ENCODE measurements at regions not wholly inside any gene's neighbourhood (a gene's known extent, or its start where the extent isn't known, plus 50 kb on each side); places are given as distances from the start of the nearest gene placed in this dataset.
A peak's percentile ranks its signal among the peaks of the same experiment; 100 is the strongest.

DNA sequence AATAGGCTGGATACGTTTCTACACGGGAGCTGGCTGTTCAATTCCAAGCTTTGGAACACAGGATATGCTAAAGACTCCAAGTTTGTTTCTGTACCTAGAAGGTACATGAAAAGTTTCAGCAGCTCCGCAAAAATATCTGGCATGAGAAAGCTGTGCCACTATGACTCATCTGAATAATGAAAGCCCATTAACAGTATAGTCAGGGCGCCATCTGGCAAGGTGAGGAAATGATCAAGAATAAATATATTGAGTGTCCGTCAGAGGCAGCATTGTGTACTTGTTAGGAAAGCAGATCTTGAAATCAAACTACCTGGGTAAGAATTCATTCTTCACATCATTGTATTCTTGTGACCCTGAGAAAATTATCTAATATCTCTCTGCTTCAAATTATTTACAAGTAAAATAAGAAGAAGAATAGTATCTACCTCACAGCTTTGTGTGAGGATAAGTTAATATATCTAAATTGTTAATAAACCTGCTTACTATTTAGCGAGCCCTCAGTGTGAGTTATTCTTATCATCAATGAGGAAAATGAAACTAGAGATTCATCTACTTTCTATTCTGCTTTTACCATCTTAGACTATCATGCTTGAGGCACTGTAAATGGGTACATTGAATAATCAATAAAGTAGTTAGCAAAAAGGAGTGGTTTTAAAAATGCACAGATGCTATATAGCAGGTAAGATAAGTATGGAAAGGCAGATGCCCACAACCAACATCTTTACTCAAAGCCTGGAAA is 53.5 kb downstream of the FSCB start:
- no peak for DNase-seq

DNA sequence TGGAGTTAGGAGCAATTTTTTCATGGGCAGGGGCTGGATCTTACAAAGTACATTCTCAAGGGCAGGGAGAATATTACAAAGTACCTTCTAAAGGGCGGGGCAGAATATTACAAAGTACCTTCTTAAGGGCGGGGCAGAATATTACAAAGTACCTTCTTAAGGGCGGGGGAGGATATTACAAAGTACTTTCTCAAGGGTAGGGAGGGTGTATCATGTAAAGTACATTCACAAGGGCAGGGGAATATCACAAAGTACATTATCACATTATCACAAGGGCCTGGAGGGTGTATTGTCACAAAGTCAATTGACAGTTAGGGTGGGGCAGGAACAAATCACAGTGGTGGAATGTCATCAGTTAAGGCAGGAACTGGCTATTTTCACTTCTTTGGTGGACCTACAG is 56.9 kb downstream of the FSCB start:
- DNase-seq: peak; percentile 22

DNA sequence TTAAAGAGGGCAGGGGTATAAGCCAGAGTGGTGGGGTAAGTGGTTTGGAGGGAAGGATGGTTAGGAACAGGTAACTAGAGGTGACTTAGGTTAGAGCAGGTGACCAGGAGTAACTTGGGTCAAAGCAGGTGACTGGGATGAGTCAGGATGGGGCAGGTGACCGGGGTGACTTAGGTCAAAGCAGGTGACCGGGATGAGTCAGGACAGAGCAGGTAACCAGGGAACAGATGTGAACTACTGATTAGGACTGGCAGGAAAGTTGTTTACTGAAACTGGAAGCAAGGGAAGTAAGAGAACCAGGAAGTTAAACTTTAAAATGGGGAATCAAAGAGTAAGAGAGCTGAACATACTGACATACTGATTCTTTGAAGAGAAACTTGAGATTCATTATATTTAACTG is 57.4 kb downstream of the FSCB start:
- no peak for DNase-seq

DNA sequence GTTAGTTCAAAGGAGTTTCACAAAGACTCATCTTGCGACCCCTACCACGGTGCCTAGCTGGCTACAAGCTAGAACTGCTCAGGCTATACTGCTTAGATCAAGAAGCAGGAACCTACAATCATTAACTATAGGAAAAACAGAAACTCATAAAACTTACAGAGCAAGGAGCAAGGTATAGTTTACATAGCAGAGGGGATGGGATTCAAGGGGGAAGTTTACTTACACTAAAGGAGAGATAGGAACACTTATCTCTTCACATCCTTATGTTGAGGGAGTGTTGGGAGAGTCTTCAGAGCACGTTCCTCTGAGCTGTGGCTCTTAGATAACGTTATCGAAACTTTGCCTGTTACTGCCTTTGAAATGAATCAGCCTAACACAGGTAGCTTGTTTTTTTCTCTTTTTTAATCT is 58.1 kb downstream of the FSCB start:
- DNase-seq: peak; percentile 95

DNA sequence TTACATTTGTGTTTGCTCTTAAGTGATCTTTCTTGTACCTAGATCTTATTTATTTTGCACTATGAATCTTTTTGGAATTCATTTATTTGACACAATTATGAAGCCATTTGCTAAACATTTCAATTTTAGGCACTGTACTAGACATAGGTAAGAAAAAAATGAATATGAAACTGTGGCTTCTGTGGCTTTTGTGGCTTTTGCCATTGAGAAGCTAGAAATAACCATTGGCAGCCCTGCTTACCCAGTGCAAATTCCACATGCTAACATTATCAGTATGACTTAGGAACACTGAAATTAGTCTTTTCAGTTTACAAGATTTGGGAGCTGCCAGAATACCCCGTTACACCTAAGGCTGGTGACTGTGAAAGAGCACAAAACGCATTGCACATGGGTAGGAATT is 60.1 kb downstream of the FSCB start:
- DNase-seq: peak; percentile 75

DNA sequence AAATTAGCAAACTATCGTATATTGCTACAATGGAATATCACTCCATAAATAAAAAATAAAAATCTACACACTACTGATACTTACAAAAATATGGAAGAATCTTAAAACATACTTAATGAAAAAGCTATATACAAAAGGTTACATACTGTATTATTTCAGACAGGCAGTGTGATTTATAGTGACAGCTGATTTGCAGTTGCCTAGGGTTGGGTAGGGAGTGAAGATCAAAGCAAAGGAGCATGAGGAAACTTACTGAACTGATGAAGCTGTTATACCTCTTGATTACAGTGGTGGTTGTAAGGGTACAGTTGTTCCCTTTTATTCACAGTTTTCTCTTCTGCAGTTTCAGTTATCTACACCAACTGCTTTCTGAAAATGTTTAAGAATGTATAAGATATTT is 62.6 kb downstream of the FSCB start:
- DNase-seq: peak; percentile 51

DNA sequence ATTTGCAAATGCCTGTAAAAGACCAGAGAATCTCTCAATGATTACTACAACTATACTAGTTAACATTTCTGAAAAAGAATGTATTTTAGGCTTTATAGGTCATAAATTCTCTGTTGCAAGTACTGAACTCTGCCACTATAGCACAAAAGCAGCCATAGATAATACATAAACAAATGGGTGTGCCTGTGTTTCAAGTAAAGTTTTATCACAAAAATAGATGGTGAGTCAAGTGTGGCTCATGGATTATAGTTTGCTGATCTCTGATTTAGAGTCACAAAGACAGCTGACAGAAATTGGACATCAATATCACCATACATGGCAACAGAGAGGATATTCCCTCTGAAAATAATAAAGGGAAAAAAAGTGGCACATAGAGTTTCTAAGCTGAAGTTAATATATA is 68.1 kb downstream of the FSCB start:
- no peak for DNase-seq

DNA sequence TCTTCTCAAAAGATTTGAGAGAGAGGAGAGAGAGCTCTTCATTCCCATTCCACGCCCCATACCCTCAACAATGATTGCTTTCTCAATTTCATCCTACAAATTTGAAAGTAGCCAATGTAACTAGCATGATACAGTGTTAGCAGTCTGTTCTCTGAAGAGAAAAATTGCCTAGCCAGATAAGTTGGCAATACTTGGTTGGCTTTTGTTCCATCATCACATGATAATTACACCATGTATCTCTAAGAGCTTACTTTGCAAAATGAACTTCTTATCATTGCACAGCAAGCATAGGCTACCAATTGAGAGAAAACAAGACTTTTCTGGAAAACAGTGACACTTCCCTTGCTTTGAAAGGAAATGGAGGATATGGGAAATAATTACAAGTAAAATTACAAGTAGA is 68.9 kb downstream of the FSCB start:
- peak; percentile 37 for DNase-seq

DNA sequence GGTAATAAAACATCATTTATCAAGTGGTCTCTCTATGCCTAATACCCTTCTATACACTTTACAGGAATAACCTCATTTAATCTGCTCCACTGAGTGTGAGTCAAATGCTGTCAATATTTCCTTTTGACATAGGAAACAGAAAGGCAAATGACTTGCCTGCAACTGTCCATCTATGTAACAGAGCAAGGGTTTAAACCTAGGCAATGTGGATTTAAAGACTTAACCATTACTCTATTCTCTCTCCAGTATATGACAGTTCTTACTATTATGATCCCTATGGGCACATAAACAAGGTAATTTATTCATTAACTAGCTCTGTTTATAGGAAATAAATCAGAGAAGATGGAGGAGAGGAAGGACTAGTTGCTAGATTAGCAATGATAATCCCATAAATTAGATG is 70.6 kb downstream of the FSCB start:
- no peak for DNase-seq

DNA sequence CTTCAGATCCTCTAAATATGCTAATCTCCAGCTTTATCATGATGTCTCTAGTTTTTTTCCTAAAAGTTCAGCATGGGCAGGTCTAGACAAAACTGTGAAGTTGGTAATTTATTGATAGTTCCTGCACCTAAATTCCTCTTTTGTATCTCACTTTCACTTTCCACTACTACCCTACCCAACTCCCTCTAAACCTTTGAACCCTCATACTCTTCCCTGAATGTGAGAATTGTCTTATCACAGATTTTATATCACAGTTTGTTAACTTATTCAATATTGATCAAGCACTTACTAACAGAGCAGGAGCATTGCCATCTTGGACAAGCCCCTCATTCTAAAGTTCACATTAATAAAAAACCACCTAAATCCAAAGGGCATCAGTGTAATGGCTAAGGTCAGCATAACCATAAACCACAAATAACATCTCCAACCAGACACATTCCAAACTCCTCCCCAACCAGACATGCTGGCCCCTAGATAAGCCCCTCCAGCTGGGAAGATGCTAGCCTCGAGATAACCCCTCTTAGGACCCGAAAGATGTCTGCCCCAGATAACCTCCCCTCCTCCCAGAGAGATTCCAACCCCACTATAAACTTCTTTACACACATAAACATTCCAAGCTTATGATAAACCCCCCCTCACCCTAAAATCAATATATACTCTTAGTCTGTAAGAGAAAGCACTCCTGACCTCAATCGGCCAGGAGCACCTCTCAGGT is 78.7 kb downstream of the FSCB start:
- peak; percentile 67 for DNase-seq

DNA sequence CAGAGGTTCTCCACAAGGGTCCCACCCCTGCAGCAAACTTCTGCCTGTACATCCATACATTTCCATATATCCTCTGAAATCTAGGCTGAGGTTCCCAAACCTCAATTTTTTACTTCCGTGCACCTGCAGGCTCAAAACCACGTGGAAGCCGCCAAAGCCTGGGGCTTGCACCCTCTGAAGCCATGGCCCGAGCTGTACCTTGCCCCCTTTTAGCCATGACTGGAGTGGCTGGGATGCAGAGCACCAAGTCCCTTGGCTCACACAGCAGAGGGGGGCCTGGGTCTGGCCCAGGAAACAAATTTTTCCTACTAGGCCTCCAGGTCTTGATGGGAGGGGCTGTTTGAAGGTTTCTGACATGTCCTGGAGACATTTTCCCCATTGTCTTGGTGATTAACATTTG is 84.4 kb downstream of the FSCB start:
- no peak for DNase-seq

DNA sequence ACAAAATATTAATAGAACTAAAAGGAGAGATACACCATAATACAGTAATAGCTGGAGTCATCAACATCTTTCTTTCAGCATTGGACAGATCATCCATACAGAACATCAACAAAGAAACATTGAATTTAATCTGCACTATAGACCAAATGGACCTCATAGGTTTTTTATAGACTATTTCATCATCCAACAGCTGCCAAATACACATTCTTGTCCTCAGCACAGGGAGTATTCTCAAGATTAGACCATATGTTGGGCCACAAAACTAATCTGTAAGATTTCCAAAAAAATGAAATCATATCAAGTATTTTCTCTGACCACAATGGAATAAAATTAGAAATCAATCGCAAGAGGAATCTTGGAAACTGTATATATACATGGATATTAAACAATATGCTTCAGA is 86.9 kb downstream of the FSCB start:
- DNase-seq: peak; percentile 16

DNA sequence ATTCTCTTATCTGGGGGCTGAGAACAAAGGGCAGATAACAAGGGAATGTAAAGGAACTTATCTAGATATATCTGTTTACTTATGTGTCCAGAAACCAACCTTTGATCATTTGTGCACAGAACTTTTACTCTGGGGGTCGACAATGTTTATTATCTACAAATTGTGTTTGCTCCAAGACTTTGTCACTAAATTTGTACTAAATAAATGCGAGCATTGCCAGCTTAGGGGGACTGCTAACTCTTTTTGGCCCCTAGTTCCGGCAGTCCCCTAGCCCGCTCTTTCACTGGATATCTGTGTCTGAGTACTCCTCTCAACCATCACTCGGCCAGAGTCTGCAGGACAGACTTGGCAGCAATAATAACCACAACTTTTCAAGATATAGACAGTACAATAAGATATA is 88.2 kb downstream of the FSCB start:
- DNase-seq: no peak

DNA sequence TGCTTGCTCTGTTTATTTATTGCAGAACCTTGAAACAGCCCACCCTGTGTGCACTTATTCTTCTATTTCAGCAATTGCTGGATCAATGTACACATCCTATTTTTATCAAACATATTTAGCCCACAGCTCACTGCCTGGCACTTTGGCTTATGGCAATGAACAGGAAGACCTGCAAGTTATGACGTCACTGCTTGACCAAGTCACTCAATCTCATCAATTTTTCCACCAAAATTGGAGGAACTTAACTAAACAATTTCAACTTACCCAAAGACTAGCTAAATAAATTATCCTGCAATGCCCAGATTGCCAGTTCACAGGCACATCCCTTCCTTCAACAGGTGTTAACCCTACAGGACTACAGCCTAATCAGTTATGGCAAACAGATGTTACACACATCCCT is 89.3 kb downstream of the FSCB start:
- no peak for DNase-seq

DNA sequence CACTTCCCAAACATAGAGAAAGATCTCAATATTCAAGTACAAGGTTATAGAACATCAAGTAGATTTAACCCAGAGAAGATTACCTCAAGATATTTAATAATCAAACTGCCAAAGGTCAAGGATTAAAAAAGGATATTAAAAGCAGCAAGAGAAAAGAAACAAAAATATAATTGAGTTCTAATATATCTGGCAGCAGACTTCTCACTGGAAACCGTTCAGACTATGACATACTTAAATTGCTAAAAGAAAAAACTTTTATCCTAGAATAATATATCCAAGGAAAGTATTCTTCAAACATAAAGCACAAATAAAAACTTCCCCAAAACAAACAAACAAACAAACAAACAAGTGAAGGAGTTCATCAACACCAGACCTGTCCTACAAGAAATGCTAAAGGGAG is 92.4 kb downstream of the FSCB start:
- DNase-seq: no peak

DNA sequence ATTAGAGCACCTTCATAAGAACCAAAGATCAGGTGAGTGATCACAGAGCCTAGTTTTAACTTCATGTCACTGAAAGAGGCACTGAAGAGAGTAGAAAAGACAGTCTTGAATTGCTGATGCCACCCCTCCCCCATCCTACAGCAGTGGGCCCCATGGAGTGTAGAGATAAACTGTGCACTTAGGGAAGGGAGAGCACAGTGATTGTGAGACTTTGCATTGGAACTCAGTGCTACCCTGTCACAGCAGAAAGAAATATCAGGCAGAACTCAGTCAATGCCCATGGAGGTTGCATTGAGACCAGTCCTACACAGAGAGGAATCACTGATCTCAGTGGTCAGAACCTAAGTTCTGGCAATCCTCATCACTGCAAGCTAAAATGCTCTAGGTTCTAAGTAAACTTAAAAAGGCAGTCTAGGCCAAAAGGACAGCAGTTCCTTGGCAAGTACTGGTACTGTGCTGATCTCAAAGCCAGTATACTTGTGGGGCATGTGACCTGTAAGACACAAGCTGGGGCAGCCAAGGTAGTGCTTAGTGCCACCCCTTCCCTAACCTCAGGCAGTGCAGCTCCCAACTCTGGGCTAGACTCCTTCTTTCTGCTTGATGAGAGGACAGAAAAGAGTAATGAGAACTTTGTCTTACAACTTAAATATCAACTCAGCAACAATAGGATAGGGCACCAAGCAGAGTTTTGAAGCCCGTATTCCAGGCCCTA is 94.1 kb downstream of the FSCB start:
- DNase-seq: peak; percentile 67

DNA sequence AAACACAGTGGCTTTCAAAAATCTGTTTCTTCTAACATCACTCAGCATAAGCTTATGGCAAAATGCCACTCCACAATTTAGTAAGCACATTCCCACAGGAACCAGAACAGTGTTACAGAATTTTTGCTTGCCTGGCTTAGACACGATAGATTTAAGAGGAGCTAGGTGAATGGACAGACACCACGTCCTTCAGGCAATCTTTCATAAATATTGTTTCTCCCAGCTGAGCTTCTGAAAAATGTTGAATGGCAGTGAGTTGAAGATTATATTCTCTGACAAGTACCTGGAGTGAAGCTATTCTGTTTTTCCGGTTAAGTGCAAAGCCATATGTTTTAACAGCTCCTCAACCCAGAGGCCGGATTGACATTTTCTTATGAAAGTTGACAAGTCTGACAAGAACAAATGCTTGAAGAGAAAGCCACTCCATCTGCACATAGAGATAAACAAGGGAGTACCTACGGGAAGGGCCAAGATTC is 102.0 kb downstream of the FSCB start:
- peak; percentile 73 for DNase-seq

DNA sequence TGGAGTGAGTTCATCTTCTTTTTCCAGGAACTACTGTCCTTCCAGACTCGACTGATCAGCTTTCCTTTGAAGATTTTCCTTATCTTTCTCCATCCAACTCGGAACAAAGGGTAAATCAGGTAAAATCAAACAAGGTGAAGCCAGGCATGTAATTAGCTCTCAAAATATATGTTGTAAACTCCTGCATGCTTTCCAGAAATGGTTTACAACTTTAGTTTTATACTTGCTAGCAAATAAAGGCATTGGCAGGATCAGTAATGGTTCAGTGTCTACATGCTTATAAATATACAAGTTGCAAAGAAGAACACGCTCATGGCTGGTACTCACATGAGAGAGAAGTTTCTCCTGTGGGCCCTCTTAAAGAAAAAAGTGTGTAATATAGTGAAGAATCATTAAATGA is 102.5 kb downstream of the FSCB start:
- DNase-seq: no peak

DNA sequence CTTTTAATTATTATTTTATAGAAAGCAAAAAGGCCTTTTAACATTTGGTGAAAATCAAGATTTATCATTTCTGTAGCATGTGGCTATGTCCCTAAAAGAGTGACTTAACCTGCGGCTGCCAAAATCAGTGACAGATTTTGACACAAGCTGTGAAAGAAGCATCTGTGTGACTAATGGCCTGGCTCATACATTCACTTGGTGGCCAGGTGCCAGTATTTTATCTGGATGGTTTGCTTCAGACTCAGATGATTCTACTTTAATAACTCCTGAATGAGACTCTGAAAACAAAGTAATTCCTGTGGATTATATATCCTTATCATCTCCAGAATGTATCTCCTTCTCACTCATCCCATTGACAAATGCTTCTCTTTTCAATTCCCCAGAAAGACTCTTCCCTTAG is 103.0 kb downstream of the FSCB start:
- DNase-seq: peak; percentile 6

DNA sequence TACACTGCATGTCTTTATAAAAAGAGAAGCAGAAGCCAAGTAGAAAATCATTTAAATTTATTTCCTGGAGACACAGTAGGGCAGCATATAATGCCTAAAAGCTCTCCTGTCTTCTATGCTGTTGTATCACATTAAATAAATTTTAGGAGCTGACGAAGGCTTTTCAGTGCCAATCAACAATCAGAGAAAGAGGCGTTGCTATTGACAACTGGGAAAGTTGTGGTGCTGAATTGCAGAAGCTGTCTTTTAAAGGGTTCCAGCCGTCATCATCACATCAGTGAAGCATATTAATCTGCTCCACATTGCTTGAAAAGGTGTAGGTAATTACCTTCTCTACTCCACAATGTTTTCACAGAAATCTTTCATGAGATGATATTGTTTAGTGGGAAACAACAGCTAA is 103.9 kb downstream of the FSCB start:
- no peak for DNase-seq

DNA sequence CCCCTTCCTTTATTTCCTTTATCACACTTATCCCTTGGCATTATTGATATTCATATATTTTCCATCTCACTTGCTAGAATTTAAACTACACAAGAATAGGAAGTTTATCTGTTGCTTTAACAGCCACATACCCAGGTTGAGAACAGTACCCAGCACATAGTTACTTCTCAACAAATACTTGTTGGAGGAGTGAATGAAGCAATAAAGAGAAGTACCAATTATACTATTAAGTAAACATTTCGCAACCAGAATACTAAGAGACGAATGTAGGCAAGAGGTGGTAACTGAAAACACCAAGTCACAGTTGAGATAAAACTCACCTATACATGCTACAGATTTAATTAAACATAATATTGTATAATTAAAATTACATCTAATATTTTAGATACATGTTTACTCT is 110.9 kb downstream of the FSCB start:
- DNase-seq: no peak

DNA sequence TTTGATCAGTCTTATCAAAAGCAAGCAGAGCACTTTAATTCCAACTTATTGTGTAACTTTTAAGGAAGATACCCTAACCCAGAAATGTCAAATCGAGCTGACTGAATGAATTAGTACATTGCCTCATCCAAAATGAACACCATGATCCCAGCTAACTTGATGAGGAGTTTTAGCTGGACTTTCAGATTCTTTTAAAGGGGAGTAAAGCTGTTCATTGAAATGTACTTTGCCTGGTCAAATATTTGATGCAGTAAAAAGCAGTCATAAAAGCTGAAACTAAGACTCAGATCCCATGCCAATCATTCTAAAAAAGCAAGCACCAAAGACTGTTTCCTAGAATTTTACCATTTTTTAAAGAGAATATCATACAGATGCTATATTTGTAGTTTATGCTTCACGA is 114.1 kb downstream of the FSCB start:
- DNase-seq: no peak

DNA sequence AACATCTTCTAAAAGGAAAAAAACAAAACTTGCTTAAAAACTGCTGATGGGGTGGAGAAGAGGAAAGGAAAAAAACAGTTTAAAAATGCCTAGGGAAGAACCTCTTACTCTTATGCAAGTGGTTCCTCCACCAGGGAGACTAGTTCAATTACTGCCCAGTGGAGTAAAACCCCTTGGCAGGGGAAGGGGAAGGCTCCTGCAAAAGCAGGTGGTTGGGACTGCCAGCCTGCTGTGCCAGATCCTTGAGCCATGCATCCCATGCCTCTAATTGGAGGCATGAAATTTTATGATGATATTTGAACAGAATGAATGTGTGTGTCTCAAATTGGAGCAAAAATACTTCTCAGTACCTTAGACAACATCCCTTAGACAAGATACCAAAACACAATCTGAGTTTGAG is 118.8 kb downstream of the FSCB start:
- DNase-seq: no peak

DNA sequence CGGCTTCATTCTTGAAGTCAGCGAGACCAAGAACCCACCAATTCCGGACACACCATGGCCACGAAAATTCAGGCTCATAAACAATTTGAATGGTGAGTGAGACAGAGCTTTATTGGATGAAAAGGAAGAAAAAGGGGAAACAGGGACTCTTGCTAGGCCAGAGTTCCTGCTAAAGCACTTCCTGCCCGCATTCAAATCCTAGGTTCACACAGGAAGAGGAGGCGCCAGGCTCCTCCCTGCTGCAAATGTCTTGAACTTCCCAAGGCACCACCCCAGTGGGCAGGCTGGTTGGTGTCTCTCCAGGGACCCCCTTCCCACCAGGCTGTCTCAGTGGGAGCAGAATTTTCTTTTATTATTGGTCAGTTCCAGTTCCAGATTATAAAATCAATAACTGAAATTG is 121.2 kb downstream of the FSCB start:
- DNase-seq: no peak
